ENCODE measurements at regions not wholly inside any gene's neighbourhood (a gene's known extent, or its start where the extent isn't known, plus 50 kb on each side); places are given as distances from the start of the nearest gene placed in this dataset.

- TF ChIP-seq POLR2A (IDR thresholded peaks at IDR 0.05) (no peak), CTCF (IDR thresholded peaks at IDR 0.05) (no peak), EP300 (IDR thresholded peaks at IDR 0.05) (no peak)
Measured at GRCh38 chr10:33841678-33842077, 507.2 kb upstream of the NRP1 start.

Data from sigmoid colon (tissue), 4 donors.